ENCODE measurements at regions not wholly inside any gene's neighbourhood (a gene's known extent, or its start where the extent isn't known, plus 50 kb on each side); places are given as distances from the start of the nearest gene placed in this dataset.

DNA sequence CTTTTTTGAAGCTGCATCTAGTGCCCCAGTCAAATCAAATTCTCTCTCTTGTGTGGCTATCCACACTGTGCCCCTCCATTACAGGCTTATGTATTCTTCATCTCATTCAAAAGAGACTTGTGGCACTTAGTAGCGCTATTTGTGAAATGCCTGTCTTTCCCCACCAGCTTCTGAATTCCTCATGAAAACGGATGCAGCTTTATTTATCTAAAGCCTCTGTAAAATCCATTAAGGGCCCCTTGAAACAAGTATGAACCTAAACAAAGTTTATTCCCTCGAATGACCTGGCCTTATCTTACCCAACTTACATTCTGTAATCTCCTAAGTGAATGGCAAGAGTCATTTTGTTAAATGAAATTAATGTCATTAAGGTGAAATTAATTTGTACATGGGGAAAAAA, 417.4 kb upstream of the PIK3C3 start:
- DNase-seq = no peak

DNA sequence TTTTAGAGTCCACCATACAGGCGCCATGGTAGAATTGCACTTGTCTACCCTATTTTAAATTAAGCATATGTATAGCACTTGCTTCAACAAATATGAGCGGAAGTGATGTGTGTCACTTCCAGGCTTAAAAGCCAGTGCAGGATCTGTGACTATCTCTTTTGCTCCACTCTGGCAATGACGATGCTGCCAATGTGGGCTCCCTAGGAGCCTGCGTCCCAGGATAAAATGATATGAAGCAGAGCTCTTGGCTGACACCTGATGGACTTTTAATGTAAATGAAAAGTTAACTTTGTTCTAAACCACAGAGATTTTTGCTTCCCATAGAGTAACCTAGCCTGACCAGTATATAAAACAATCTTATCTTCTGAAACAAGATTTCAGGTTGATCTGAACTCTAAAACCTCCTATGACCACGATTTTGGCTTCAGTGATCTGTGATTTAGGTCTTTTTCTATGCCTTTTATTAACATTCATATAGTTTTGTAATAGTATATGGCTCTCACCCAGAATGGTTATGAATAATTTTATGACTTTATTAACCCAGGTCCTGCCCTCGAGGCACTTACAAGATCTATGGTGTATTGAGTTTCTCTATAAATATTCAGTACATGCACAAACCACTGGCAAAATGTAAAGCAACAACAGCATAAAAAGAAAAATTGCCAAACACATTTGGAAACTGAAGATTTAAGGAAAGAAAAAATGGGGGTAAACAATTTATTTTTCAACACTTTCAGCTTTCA, 422.5 kb upstream of the PIK3C3 start:
- no peak for DNase-seq

- DNase-seq = no peak
Observed at GRCh38 chr18:41530970-41531369, 424.1 kb upstream of the PIK3C3 start.

GRCh38 chr18:41529093-41529492, 425.9 kb upstream of the PIK3C3 start:
- no peak for DNase-seq

DNA sequence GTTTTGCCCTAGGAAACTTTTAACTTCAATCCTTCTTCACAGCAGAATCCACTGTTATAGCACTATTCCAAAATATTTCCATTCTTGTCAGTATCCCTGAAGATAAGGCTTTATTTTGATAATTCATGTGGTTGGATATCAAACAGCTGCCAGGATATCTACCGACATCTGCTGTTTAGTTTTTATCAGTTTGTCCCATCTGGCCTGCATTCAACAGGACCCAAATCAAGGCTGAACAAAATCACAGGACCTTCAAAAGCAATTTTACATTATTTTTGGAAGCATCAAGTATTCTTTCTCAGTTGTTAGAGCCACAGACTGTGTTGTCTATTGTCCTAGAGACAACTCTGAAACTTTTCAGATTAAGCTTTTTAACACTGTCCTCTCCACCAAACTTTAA, 429.0 kb upstream of the PIK3C3 start:
- no peak for DNase-seq

DNA sequence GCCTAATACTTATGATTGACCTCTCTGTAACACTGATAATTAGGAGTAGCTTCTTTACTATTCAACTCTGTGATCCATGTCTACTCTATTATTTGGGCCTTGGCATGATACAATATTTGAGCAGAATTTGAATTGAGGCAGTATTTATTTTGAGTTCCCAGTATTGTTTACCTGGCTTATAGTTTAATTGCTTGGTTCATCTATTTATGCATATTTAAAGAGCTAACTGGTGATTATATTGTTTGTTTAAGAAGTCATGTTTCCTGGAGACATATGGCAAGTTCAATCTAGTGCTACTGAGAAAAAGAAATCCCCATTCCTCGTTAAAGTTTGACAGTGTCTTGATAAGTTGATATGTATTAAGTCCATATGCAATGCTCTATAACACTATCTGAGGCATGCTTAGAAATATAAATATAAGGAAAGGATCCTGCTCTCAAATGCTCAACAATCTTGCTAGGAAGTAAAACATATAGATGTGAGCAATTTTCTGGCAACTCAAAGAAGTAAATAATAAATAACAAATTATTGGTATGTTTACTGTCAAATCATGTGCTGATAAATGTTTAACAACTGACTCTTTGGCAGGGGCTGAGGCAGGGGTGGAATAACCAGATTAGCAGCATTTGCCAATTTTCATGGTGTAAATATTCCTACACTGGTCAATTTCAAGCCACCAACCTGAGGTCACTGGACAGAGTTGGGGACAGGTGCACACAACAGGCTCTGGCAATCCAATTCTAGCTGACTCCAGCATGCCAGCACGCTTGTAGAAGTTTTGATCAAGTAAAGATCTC, 430.2 kb upstream of the PIK3C3 start:
- no peak for DNase-seq

GRCh38 chr18:41517142-41517541, 437.9 kb upstream of the PIK3C3 start:
- DNase-seq = no peak

DNA sequence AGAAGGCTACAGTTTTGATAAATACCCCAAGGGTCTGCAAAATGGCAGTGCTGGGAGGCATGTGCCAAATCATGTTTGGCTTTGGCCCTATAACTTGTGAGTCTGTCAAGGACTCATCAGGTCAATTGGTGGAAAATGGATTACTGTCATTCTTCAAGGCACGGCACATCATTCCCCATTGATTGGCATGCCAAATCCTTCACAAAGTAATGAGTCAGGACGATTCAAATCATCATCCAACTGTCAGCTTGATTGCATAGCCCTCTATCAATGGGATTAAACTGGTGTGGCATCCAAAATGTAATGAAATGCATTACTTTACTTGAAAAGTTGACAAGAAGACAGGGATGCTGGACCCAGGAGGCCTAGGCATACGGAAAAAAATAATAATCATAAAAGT, 441.6 kb upstream of the PIK3C3 start:
- DNase-seq = no peak

- no peak for DNase-seq
Observed at GRCh38 chr18:41504316-41504715, 450.7 kb upstream of the PIK3C3 start.

GRCh38 chr18:41501848-41502247, 453.2 kb upstream of the PIK3C3 start:
- no peak for DNase-seq

- no peak for DNase-seq
Observed at GRCh38 chr18:41499345-41499744, 455.7 kb upstream of the PIK3C3 start.

DNA sequence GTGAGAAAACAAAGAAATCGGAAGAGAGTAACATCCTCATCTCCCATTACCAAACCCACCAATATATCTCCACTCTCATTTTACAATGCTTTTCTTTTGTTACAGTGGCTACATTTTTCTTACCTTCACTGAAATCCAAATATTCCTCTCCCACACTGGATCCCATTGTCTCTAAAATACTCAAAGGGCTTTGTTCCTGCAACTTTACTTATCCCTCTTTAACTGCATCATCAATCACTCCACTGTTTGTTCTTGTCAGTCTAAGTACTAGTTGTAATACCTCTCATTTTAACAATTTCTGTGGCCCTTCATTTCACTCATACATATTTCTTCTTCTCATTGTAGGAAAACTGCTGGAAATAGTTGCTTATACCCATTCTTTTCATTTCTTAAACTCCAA, 464.2 kb upstream of the PIK3C3 start:
- no peak for DNase-seq

DNA sequence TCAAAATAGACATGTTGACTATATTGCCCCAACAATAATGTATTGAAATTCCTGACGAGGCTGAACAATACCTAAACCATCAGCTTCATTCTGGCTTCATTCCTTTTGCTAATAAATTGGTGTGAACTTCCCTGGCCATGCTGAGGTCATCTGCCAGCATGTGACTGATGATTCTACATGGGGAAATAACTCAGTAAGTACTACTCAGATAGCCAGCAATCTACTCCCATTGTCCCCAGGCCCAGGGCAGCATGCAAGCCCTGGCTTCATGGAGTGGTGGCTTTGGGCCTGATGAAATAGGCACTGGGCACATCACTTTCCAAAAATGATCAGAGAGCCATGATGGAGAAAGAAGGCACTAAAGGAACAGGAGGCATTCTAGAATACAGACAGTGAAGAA, 468.5 kb upstream of the PIK3C3 start:
- no peak for DNase-seq

DNA sequence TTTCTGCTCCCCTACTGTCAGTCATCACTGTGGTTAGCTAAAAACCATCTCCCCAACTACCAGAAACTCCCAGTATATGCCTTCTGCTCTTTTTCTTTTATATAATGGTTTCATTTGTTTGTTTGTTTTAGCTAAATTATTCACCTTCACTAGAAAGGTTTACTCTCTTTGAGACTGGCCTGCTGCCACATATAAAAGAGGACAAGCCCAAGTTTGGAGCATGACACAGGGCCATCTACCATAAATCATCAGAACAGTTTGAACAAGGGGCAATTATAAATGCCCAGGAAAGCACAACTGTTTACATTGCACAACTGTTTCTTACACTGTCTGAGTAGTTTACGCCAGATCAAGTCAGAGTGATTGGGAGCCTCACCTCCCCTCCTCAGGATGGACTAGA, 471.0 kb upstream of the PIK3C3 start:
- DNase-seq = no peak

GRCh38 chr18:41482501-41482900, 472.5 kb upstream of the PIK3C3 start:
- no peak for DNase-seq

GRCh38 chr18:41466436-41467160, 488.4 kb upstream of the PIK3C3 start:
- DNase-seq = no peak

DNA sequence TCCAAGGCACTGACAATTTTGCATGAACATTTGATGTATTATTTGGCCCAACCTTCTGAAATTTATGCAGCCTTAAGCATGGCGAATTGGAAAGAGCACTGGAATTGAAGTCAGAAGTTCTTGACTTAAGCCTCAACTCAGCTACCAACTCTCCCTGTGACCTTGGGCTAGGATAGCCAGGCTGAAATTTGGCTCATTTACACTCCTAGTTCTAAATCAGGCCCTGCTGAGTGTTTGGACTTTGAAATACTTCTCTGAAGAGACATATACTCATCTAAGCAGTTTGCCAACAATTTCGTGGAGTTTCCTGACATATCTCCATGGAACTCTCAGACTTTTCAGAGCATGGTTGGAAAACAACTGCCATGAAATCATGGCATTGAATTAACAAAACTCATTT, 489.6 kb upstream of the PIK3C3 start:
- no peak for DNase-seq

DNA sequence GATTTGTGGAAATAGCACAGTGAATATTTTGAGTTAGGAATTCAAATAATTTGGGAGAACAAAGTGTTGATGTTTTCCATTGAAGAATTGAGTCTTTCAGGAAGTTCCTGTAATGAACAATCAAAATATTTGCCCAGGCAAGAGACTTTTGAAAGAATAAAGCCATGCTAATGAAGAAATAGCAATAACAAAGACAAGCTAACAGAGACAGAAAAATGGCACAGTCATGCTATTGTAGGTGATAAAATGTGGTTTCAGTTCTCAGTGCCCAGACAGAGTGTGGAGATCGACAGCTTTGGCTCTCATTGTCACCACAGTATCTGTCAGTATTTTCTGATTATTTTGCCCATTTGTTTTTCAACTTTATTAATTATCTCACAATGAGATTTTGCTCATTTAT, 490.8 kb upstream of the PIK3C3 start:
- DNase-seq = no peak

DNA sequence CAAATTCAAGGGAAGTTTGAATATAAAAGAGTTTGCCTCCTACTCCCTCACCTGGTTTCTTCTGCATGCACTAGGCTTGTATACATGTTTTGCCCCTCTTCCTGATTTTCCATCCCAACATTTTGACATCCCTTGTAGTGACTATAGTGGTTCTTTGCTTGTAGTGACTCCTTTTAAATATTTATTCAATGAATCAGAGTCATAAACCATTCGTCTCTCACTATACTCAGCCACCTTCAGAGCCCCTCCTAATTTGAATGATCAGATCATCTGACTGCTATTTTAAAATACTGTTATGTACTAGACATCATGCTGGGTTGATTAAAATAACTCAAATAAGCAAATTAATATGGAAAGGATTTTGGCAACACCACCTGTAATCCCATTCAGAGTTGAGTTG, 492.1 kb upstream of the PIK3C3 start:
- DNase-seq = no peak

GRCh38 chr18:41461114-41461513, 493.9 kb upstream of the PIK3C3 start:
- DNase-seq = no peak

DNA sequence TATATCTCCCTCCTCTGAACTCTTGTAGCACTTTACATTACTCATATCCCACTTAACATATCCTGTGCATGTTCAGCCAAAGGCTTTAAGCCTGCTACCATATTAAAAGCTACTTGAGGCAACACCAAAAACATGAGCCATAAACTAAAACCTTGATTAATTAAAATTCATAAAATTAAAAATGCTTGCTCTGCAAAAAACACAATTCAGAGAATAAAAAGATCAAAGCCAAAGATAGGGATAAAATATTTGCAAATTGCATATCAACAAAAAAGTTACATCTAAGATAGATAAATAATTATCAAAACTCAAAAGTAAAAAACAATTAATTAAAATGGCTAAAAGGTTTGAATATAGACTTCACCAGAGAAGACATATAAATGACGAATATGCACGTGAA, 495.4 kb upstream of the PIK3C3 start:
- no peak for DNase-seq

DNA sequence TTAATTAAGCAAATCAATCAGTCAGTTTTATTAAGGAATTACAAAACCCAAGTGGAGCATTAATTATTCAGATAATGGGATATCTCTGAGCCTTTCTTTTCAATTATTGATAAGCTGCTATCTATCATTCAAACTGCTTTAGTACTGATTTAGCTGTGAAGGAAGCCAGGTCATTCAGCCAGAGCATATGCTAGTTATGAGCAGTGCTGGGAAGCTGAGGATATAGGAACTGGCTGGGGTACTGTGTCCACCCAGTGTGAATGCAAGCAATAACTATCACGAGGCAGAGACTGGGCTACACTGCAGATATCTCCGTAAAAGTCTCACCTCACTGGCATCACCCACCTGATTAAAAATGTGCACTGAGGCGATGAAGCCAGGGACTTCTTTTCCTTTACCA, 496.7 kb upstream of the PIK3C3 start:
- DNase-seq = no peak

- no peak for DNase-seq
Observed at GRCh38 chr18:41457765-41458326, 497.2 kb upstream of the PIK3C3 start.

DNA sequence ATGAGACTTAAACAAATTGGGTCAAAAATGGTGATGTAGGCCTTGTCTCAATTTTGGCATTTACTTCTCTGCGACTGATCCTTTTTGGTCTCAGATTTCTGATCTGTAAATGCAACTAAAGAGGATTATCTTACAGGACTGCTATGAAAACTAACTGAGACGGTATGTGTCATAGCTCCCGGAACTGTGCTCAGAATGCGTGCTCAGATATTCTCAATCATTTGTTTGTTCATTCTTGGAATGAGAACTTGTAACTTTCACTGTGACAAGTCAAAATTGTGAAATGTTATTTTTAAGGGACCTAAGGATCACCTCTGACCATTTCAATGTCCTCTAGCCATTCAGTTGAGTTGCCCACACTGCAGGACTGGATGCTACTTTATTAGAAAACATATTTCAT, 498.2 kb upstream of the PIK3C3 start:
- DNase-seq = no peak
